ENCODE measurements at regions not wholly inside any gene's neighbourhood (a gene's known extent, or its start where the extent isn't known, plus 50 kb on each side); places are given as distances from the start of the nearest gene placed in this dataset.
A peak's percentile ranks its signal among the peaks of the same experiment; 100 is the strongest.

- no peak overlapping the region for H3K27ac ChIP-seq
- TF ChIP-seq CTCF (IDR thresholded peaks at IDR 0.05) = no peak
- ATAC-seq (no peak), DNase-seq (no peak)
- 76 to 77% methylated on average over 5 of the region's 5 CpGs for WGBS, 2 donors
- H3K9me3 ChIP-seq = peaks cover 0 to 3% (median 0%) of the 10 kb centered on the region in 11 donors
- peaks cover 0 to 55% (median 12%) of the 10 kb centered on the region in 9 donors for H3K4me1 ChIP-seq
- intact Hi-C loops (cut with DNase I) = loop anchor here in 1 of 10 donors (5.0 kb wide), 1 partner anchor 62 kb away; no protein-coding TSS in a partner anchor
- no peaks in the 10 kb centered on the region for H3K36me3 ChIP-seq
- H3K27me3 ChIP-seq = no peaks in the 10 kb centered on the region
- no peak overlapping the region for H3K4me3 ChIP-seq
Observed at GRCh38 chr10:110419265-110419664, 78.4 kb upstream of the DUSP5 start.

- TF ChIP-seq CTCF (IDR thresholded peaks at IDR 0.05) = no peak
- H3K4me3 ChIP-seq = no peak overlapping the region
- 94% methylated on average over 2 of the region's 2 CpGs for WGBS, 2 donors
- H3K27me3 ChIP-seq = no peaks in the 10 kb centered on the region
- peaks cover 0 to 45% (median 6%) of the 10 kb centered on the region in 9 donors for H3K4me1 ChIP-seq
- H3K36me3 ChIP-seq = no peaks in the 10 kb centered on the region
- ATAC-seq = peak in 1 of 8 donors; percentile 30
- peak in 1 of 2 donors; percentile 41 for DNase-seq
- intact Hi-C loops (cut with DNase I) = no loop called here
- peaks cover 0 to 3% (median 0%) of the 10 kb centered on the region in 11 donors for H3K9me3 ChIP-seq
- H3K27ac ChIP-seq = no peak overlapping the region
Observed at GRCh38 chr10:110420401-110421193, 77.1 kb upstream of the DUSP5 start.

- intact Hi-C loops (cut with DNase I) = no loop called here
- H3K9me3 ChIP-seq = peaks cover 0 to 3% (median 0%) of the 10 kb centered on the region in 11 donors
- no peaks in the 10 kb centered on the region for H3K27me3 ChIP-seq
- H3K36me3 ChIP-seq = no peaks in the 10 kb centered on the region
- no peak overlapping the region for H3K4me3 ChIP-seq
- no peak for ATAC-seq
- no peak for DNase-seq
- peak overlapping the region in 1 of 10 donors; percentile 39 for H3K27ac ChIP-seq
- H3K4me1 ChIP-seq = peaks cover 0 to 48% (median 12%) of the 10 kb centered on the region in 9 donors
- no peak for TF ChIP-seq CTCF (IDR thresholded peaks at IDR 0.05)
- 65 to 80% methylated on average over 3 of the region's 3 CpGs for WGBS, 2 donors
Observed at GRCh38 chr10:110421512-110422138, 76.1 kb upstream of the DUSP5 start.

DNA sequence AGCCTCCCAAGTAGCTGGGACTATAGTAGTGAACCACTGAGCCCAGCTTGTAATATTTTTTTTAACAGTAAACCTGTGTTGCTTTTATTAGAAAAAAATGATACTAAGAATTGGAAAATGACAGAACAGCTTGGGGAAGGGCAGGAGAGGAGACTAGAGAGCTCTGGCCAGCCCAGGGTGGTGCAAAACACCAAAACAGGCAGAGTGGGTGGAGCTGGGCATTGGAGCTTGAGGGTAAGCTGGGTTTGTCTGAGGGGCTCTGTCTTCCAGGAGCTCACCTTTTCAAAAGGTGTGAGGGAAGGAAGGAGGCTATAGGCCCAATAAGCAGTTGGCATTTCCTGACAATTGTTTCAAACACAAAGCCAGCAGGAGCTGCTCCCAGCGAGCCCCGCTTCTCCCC is 75.2 kb upstream of the DUSP5 start:
- no peak overlapping the region for H3K4me3 ChIP-seq
- no peaks in the 10 kb centered on the region for H3K27me3 ChIP-seq
- DNase-seq (no peak), ATAC-seq (no peak)
- intact Hi-C loops (cut with DNase I) = no loop called here
- H3K4me1 ChIP-seq = peaks cover 0 to 56% (median 15%) of the 10 kb centered on the region in 9 donors
- 94 to 97% methylated on average over 2 of the region's 2 CpGs for WGBS, 2 donors
- H3K27ac ChIP-seq = peak overlapping the region in 1 of 10 donors; percentile 50
- no peaks in the 10 kb centered on the region for H3K36me3 ChIP-seq
- no peak for TF ChIP-seq CTCF (IDR thresholded peaks at IDR 0.05)
- H3K9me3 ChIP-seq = peaks cover 0 to 3% (median 0%) of the 10 kb centered on the region in 11 donors

All from heart right ventricle (tissue), 16 donors.